HepG2 (cell line): ENCODE measurements at regions not wholly inside any gene's neighbourhood (a gene's known extent, or its start where the extent isn't known, plus 50 kb on each side); places are given as distances from the start of the nearest gene placed in this dataset.

Source experiments
- ATAC-seq: fragments of 200-7000 bp; cut with Tn5 transposase; 3 replicates; pipeline ENCODE4 v1.9.1; 2020; ENCODE audit warnings: mild to moderate bottlenecking, moderate library complexity
- BruUV-seq: library from RNA; stranded (reverse); fragments of 400-500 nt; replicated peaks from 2 replicates; lab custom pipeline; 2021; lab: Mats Ljungman, UMichigan
- CTCF ChIA-PET: fragments of 300-600 bp; formaldehyde crosslinking; extraction: SDS; loops from one replicate; lab custom pipeline; 2021; ENCODE audit warnings: low total read pairs, inconsistent platforms, low intra/inter-chr PET ratio; lab: Yijun Ruan, JAX
- POLR2A ChIA-PET: fragments of 350-600 bp; sonication (Branson Sonifier 250); formaldehyde crosslinking; loops from one replicate; lab custom pipeline; 2020; ENCODE audit warnings: antibody characterized with exemption, inconsistent platforms; lab: Yijun Ruan, JAX
- DNase-seq: peaks from one replicate; pipeline ENCODE4 v3.0.0-alpha.2; 2015; ENCODE audit warnings: low spot score
- FAIRE-seq: peaks from 3 replicates; lab custom pipeline; 2011; peaks lifted over from hg19 to GRCh38; lab: Jason Lieb, UNC
- H2AFZ ChIP-seq: one replicate; pipeline ENCODE4 v1.6.1; 2011; ENCODE audit warnings: low read length, inconsistent platforms
- H3K27ac ChIP-seq: fragments of 300-600 bp; 3 replicates; pipeline ENCODE4 v1.8.0; 2011; ENCODE audit warnings: mixed run types, mild to moderate bottlenecking, mixed read lengths, low read length, inconsistent platforms; ENCODE audit not compliant: insufficient read depth; ENCODE audit errors: extremely low read length
- H3K27me3 ChIP-seq, 2 experiments: fragments of 200-600 bp in 1 of 2; 2 replicates in 1 of 2; 3 replicates in 1 of 2; pipeline versions ENCODE4 v1.6.0 to v1.8.0; 2011; ENCODE audit warnings: low read length in 2 of 2, mild to moderate bottlenecking in 2 of 2, moderate library complexity in 2 of 2, inconsistent platforms in 1 of 2; ENCODE audit not compliant: insufficient read depth in 2 of 2, control insufficient read depth in 1 of 2
- H3K36me3 ChIP-seq, 2 experiments: fragments of 200-600 bp in 1 of 2; replicated peaks in 1 of 2; 2 replicates in 1 of 2; 3 replicates in 1 of 2; pipeline versions ENCODE4 v1.5.1 to v1.8.0; 2011; ENCODE audit warnings: low read length in 2 of 2, inconsistent platforms in 1 of 2; ENCODE audit not compliant: insufficient read depth in 2 of 2, control insufficient read depth in 1 of 2
- H3K4me1 ChIP-seq: 2 replicates; pipeline ENCODE4 v1.5.1; 2012; ENCODE audit warnings: low read length, inconsistent platforms; ENCODE audit not compliant: insufficient read depth
- H3K4me2 ChIP-seq: 2 replicates; pipeline ENCODE4 v1.6.0; 2011; ENCODE audit warnings: low read depth, low read length, inconsistent platforms
- H3K4me3 ChIP-seq, 3 experiments: fragments of 200-600 bp in 1 of 3; sonication (generic), shearing (Covaris generic) in 1 of 3; replicated peaks in 1 of 3; 2 replicates each; pipeline ENCODE4 v1.5.1; 2011 to 2016; ENCODE audit warnings: low read length in 3 of 3, inconsistent platforms in 2 of 3, low read depth in 2 of 3, mild to moderate bottlenecking in 2 of 3, control low read depth in 1 of 3, mixed read lengths in 1 of 3; ENCODE audit not compliant: insufficient read depth in 1 of 3
- H3K79me2 ChIP-seq: one replicate; pipeline ENCODE4 v1.6.1; 2011; ENCODE audit warnings: low read length, inconsistent platforms; ENCODE audit not compliant: insufficient read depth
- H3K9ac ChIP-seq: 2 replicates; pipeline ENCODE4 v1.6.0; 2011; ENCODE audit warnings: mild to moderate bottlenecking, low read depth, low read length, inconsistent platforms; ENCODE audit not compliant: insufficient read depth
- H3K9me3 ChIP-seq: 2 replicates; pipeline ENCODE4 v1.5.1; 2012; ENCODE audit warnings: mild to moderate bottlenecking, low read length
- H4K20me1 ChIP-seq: 2 replicates; pipeline ENCODE4 v1.6.0; 2011; ENCODE audit warnings: inconsistent platforms, mild to moderate bottlenecking, low read length, moderate library complexity; ENCODE audit not compliant: insufficient read depth
- CENPX ChIP-seq: sonication (generic); formaldehyde crosslinking; IDR thresholded peaks from 2 replicates; pipeline ENCODE4 v1.9.0; 2021; ENCODE audit warnings: mild to moderate bottlenecking, missing genetic modification reagents, moderate library complexity
- JUNB ChIP-seq: sonication (generic); formaldehyde crosslinking; IDR thresholded peaks from 2 replicates; pipeline ENCODE4 v1.8.0; 2022; ENCODE audit warnings: missing genetic modification reagents, mild to moderate bottlenecking, borderline replicate concordance
- MIXL1 ChIP-seq: IDR thresholded peaks from 2 replicates; pipeline ENCODE4 v1.6.1; 2016
- RBM22 ChIP-seq: fragments of 200-400 bp; formaldehyde crosslinking; optimal IDR thresholded peaks from 2 replicates; pipeline ENCODE3; 2017; ENCODE audit warnings: mild to moderate bottlenecking, low read length, moderate library complexity
- RXRB ChIP-seq: IDR thresholded peaks from 2 replicates; pipeline ENCODE4 v1.6.1; 2016; ENCODE audit warnings: borderline replicate concordance, missing genetic modification reagents, missing compliant biosample characterization
- SATB2 ChIP-seq: sonication (generic); formaldehyde crosslinking; IDR thresholded peaks from 2 replicates; pipeline ENCODE4 v1.5.0; 2020; ENCODE audit warnings: missing genetic modification reagents
- SMYD3 ChIP-seq: sonication (generic); formaldehyde crosslinking; IDR thresholded peaks from 2 replicates; pipeline ENCODE4 v1.8.1; 2023; ENCODE audit warnings: mild to moderate bottlenecking, missing genetic modification reagents
- TARDBP ChIP-seq: sonication (generic); formaldehyde crosslinking; IDR thresholded peaks from 2 replicates; pipeline ENCODE4 v1.8.0; 2022; ENCODE audit warnings: mild to moderate bottlenecking, missing genetic modification reagents
- ZNF205 ChIP-seq: IDR thresholded peaks from 2 replicates; pipeline ENCODE4 v1.6.1; 2018; ENCODE audit warnings: missing biosample characterization, missing genetic modification reagents
- ZNF460 ChIP-seq: sonication (generic); formaldehyde crosslinking; IDR thresholded peaks from 2 replicates; pipeline ENCODE4 v1.5.1; 2020; ENCODE audit warnings: missing genetic modification reagents, mild to moderate bottlenecking, borderline replicate concordance
- ZNF710 ChIP-seq: sonication (generic); formaldehyde crosslinking; IDR thresholded peaks from 2 replicates; pipeline ENCODE4 v1.5.0; 2020; ENCODE audit warnings: mild to moderate bottlenecking, missing genetic modification reagents, borderline replicate concordance
- ZNF816 ChIP-seq: sonication (generic); formaldehyde crosslinking; IDR thresholded peaks from 2 replicates; pipeline ENCODE4 v1.8.0; 2022; ENCODE audit warnings: missing genetic modification reagents, mild to moderate bottlenecking, borderline replicate concordance
- WGBS: methylation state at CpG from one replicate; pipeline ENCODE4 v1.1.6; 2017; ENCODE audit warnings: low lambda C conversion rate; 5-methylcytosine and 5-hydroxymethylcytosine counted together
- in situ Hi-C: cut with HindIII; loops from 2 replicates; pipeline ENCODE4 v1.10.0; 2017; ENCODE audit warnings: low pct_unique_long_range_greater_than_20kb; ENCODE audit not compliant: extremely low pct_ligation_motif_present
- intact Hi-C: fragments of 100-400 bp; cut with micrococcal nuclease; formaldehyde crosslinking; loops from one replicate; pipeline ENCODE4 v1.10.0; 2022; ENCODE audit not compliant: unreplicated experiment
- TF ChIP-seq, protein P1 (sequence below): sonication (generic); formaldehyde crosslinking; IDR thresholded peaks from 2 replicates; pipeline ENCODE4 v1.8.1; 2023; ENCODE audit warnings: missing genetic modification reagents, mild to moderate bottlenecking, borderline replicate concordance
- TF ChIP-seq, protein P2 (sequence below): IDR thresholded peaks from 2 replicates; pipeline ENCODE4 v1.6.1; 2012; ENCODE audit warnings: inconsistent platforms
- TF ChIP-seq, protein P3 (sequence below): sonication (generic); formaldehyde crosslinking; IDR thresholded peaks from one replicate; pipeline ENCODE4 v1.5.1; 2020; ENCODE audit warnings: mild to moderate bottlenecking, missing genetic modification reagents; ENCODE audit errors: not compliant biosample characterization

GRCh38 chr20:55535366-55535765 is 470.0 kb downstream of the CBLN4 start (continued):
- TF ChIP-seq, protein P1, sequence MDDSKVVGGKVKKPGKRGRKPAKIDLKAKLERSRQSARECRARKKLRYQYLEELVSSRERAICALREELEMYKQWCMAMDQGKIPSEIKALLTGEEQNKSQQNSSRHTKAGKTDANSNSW: no peak
- TF ChIP-seq ZNF816 (no peak), SATB2 (CRISPR knock-in tag) (no peak)
- TF ChIP-seq, protein P2, sequence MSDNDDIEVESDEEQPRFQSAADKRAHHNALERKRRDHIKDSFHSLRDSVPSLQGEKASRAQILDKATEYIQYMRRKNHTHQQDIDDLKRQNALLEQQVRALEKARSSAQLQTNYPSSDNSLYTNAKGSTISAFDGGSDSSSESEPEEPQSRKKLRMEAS: no peak

- DNase-seq (no peak), FAIRE-seq (no peak), ATAC-seq (no peak)
- in situ Hi-C loops: no loop called here
- H4K20me1 ChIP-seq: no peaks in the 10 kb centered on the region
- H2AFZ ChIP-seq: no peak overlapping the region
- no peaks in the 10 kb centered on the region for H3K79me2 ChIP-seq
- H3K4me3 ChIP-seq: no peak overlapping the region
- ChIA-PET CTCF (no interaction called here), POLR2A (no interaction called here)
- no peaks in the 10 kb centered on the region for H3K36me3 ChIP-seq
- no peaks in the 10 kb centered on the region for H3K4me1 ChIP-seq
- 23% methylated on average over 3 of the region's 3 CpGs for WGBS
- no peak overlapping the region for H3K9ac ChIP-seq
- H3K9me3 ChIP-seq: peaks cover 91% of the 10 kb centered on the region
- intact Hi-C loops: no loop called here
- H3K27me3 ChIP-seq: no peaks in the 10 kb centered on the region
- no peak overlapping the region for H3K4me2 ChIP-seq
- no peak overlapping the region for H3K27ac ChIP-seq
- no TSS peak for BruUV-seq
- TF ChIP-seq SMYD3 (CRISPR knock-in tag) (no peak), TARDBP (CRISPR knock-in tag) (no peak), CENPX (CRISPR knock-in tag) (no peak), RXRB (CRISPR knock-in tag) (no peak), ZNF710 (no peak), ZNF205 (CRISPR knock-in tag) (no peak), MIXL1 (CRISPR knock-in tag) (no peak), RBM22 (no peak), JUNB (CRISPR knock-in tag) (no peak), ZNF460 (no peak)
- TF ChIP-seq, protein P3, sequence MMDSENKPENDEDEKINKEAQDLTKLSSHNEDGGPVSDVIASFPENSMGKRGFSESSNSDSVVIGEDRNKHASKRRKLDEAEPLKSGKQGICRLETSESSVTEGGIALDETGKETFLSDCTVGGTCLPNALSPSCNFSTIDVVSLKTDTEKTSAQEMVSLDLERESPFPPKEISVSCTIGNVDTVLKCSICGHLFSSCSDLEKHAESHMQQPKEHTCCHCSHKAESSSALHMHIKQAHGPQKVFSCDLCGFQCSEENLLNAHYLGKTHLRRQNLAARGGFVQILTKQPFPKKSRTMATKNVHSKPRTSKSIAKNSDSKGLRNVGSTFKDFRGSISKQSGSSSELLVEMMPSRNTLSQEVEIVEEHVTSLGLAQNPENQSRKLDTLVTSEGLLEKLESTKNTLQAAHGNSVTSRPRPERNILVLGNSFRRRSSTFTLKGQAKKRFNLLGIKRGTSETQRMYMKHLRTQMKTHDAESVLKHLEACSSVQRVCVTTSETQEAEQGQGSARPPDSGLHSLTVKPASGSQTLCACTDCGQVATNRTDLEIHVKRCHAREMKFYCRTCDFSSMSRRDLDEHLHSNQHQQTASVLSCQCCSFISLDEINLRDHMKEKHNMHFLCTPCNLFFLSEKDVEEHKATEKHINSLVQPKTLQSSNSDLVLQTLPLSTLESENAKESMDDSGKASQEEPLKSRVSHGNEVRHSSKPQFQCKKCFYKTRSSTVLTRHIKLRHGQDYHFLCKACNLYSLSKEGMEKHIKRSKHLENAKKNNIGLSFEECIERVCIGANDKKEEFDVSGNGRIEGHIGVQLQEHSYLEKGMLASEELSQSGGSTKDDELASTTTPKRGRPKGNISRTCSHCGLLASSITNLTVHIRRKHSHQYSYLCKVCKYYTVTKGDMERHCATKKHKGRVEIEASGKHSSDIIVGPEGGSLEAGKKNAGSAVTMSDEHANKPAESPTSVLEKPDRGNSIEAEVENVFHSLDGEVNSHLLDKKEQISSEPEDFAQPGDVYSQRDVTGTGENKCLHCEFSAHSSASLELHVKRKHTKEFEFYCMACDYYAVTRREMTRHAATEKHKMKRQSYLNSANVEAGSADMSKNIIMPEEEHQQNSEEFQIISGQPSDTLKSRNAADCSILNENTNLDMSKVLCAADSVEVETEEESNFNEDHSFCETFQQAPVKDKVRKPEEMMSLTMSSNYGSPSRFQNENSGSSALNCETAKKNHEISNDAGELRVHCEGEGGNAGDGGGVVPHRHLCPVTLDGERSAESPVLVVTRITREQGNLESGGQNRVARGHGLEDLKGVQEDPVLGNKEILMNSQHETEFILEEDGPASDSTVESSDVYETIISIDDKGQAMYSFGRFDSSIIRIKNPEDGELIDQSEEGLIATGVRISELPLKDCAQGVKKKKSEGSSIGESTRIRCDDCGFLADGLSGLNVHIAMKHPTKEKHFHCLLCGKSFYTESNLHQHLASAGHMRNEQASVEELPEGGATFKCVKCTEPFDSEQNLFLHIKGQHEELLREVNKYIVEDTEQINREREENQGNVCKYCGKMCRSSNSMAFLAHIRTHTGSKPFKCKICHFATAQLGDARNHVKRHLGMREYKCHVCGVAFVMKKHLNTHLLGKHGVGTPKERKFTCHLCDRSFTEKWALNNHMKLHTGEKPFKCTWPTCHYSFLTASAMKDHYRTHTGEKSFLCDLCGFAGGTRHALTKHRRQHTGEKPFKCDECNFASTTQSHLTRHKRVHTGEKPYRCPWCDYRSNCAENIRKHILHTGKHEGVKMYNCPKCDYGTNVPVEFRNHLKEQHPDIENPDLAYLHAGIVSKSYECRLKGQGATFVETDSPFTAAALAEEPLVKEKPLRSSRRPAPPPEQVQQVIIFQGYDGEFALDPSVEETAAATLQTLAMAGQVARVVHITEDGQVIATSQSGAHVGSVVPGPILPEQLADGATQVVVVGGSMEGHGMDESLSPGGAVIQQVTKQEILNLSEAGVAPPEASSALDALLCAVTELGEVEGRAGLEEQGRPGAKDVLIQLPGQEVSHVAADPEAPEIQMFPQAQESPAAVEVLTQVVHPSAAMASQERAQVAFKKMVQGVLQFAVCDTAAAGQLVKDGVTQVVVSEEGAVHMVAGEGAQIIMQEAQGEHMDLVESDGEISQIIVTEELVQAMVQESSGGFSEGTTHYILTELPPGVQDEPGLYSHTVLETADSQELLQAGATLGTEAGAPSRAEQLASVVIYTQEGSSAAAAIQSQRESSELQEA (CRISPR knock-in tag): no peak
Observed at GRCh38 chr20:55533632-55534031, 471.7 kb downstream of the CBLN4 start.
